ENCODE measurements at regions not wholly inside any gene's neighbourhood (a gene's known extent, or its start where the extent isn't known, plus 50 kb on each side); places are given as distances from the start of the nearest gene placed in this dataset.

DNA sequence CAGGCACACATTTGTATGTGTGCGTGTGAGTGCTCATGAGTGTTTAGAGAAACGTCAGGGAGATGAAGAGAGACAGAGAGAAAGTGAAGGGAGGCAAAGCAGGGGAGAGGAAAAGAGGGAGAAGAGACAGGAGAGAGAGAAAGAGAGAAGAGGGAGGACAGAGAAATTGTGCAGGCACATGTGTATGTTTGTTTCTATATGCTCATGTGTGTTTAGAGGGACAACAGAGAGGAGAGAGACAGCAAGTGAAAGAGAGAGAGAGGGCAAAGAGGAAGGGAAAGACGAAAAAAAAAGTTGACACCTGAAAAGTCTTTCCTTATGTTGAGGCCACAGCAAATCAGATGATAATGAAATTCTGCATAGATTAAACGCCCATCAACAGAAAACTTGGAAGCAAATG is 541.1 kb downstream of the TNS1 start:
- H3K27ac ChIP-seq (ENCODE audit: extremely low read length, insufficient read depth, low read length), result no peak overlapping the region

DNA sequence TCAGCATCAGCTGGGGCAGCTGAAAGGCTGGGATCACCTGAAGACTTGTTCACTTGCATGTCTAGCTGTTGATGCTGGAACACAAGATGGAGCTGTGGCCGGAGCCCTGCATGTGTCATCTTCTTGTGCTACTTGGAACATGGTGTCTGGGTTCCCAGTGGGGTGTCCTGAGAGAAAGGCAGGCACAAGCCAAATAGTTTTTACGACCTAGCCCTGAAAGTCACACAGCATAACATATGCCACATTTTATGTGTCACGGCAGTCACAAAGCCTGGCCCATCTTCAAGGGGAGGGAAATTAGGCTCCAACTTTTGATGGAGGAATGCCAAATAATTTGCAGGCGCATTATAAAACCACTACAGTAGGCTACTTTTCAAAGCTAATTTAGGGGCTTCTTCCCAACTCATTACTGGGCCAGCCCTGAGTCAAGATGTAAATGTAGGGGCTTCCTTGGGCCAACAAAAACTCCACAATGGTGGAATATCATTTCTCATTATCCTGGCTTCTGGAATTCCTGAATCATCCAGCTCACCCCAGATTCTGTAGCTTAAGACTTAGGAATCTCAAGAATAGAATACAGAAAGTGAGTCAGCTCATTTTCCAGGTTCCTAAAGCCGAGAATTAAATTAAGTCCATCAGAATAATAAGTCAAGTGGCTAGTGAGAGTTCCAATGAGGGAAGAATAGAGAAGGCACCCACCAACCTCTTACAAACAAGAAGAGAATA is 543.0 kb downstream of the TNS1 start:
- no peak for FAIRE-seq
- CTCF ChIA-PET (ENCODE audit: low intra/inter-chr PET ratio, low total read pairs), result no interaction called here
- BruUV-seq (replicated peaks), result no TSS peak
- TF ChIP-seq YEATS4 (CRISPR knock-in tag; IDR thresholded peaks at IDR 0.05; ENCODE audit: borderline replicate concordance) (no peak), KLF16 (CRISPR knock-in tag; IDR thresholded peaks at IDR 0.05) (no peak), ZNF335 (CRISPR knock-in tag; IDR thresholded peaks at IDR 0.05) (no peak), SSRP1 (CRISPR knock-in tag; IDR thresholded peaks at IDR 0.05) (no peak), ZNF788 (CRISPR knock-in tag; IDR thresholded peaks at IDR 0.05; ENCODE audit: borderline replicate concordance) (no peak), ZNF709 (CRISPR knock-in tag; IDR thresholded peaks at IDR 0.05) (no peak)
- TF ChIP-seq, protein P1, sequence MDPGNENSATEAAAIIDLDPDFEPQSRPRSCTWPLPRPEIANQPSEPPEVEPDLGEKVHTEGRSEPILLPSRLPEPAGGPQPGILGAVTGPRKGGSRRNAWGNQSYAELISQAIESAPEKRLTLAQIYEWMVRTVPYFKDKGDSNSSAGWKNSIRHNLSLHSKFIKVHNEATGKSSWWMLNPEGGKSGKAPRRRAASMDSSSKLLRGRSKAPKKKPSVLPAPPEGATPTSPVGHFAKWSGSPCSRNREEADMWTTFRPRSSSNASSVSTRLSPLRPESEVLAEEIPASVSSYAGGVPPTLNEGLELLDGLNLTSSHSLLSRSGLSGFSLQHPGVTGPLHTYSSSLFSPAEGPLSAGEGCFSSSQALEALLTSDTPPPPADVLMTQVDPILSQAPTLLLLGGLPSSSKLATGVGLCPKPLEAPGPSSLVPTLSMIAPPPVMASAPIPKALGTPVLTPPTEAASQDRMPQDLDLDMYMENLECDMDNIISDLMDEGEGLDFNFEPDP (CRISPR knock-in tag; conservative IDR thresholded peaks at IDR 0.05), result no peak
- TF ChIP-seq, protein P2, sequence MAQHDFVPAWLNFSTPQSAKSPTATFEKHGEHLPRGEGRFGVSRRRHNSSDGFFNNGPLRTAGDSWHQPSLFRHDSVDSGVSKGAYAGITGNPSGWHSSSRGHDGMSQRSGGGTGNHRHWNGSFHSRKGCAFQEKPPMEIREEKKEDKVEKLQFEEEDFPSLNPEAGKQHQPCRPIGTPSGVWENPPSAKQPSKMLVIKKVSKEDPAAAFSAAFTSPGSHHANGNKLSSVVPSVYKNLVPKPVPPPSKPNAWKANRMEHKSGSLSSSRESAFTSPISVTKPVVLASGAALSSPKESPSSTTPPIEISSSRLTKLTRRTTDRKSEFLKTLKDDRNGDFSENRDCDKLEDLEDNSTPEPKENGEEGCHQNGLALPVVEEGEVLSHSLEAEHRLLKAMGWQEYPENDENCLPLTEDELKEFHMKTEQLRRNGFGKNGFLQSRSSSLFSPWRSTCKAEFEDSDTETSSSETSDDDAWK (CRISPR knock-in tag; IDR thresholded peaks at IDR 0.05), result no peak

More for the DNA sequence above, 541.1 kb downstream of the TNS1 start:
- TF ChIP-seq, protein P3, sequence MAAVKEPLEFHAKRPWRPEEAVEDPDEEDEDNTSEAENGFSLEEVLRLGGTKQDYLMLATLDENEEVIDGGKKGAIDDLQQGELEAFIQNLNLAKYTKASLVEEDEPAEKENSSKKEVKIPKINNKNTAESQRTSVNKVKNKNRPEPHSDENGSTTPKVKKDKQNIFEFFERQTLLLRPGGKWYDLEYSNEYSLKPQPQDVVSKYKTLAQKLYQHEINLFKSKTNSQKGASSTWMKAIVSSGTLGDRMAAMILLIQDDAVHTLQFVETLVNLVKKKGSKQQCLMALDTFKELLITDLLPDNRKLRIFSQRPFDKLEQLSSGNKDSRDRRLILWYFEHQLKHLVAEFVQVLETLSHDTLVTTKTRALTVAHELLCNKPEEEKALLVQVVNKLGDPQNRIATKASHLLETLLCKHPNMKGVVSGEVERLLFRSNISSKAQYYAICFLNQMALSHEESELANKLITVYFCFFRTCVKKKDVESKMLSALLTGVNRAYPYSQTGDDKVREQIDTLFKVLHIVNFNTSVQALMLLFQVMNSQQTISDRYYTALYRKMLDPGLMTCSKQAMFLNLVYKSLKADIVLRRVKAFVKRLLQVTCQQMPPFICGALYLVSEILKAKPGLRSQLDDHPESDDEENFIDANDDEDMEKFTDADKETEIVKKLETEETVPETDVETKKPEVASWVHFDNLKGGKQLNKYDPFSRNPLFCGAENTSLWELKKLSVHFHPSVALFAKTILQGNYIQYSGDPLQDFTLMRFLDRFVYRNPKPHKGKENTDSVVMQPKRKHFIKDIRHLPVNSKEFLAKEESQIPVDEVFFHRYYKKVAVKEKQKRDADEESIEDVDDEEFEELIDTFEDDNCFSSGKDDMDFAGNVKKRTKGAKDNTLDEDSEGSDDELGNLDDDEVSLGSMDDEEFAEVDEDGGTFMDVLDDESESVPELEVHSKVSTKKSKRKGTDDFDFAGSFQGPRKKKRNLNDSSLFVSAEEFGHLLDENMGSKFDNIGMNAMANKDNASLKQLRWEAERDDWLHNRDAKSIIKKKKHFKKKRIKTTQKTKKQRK (IDR thresholded peaks at IDR 0.05; ENCODE audit: low read length), result no peak
- no peak overlapping the region for H3K9ac ChIP-seq (ENCODE audit: insufficient read depth, low read depth, low read length)
- no peak for DNase-seq (ENCODE audit: low spot score)
- no peaks in the 10 kb centered on the region for H3K36me3 ChIP-seq (replicated peaks in 1 of 2; ENCODE audit: control insufficient read depth in 1 of 2, insufficient read depth in 2 of 2, low read length in 2 of 2)
- no peaks in the 10 kb centered on the region for H3K79me2 ChIP-seq (ENCODE audit: insufficient read depth, low read length)
- ATAC-seq, result no peak
- BruUV-seq (replicated peaks), result no TSS peak
- H3K4me1 ChIP-seq (ENCODE audit: insufficient read depth, low read length), result no peaks in the 10 kb centered on the region
- no peak overlapping the region for H3K4me3 ChIP-seq (replicated peaks in 1 of 3; ENCODE audit: insufficient read depth in 1 of 3, low read depth in 2 of 3, low read length in 3 of 3)
- H2AFZ ChIP-seq (ENCODE audit: low read length), result no peak overlapping the region
- no peaks in the 10 kb centered on the region for H4K20me1 ChIP-seq (ENCODE audit: insufficient read depth, low read length)
- CTCF ChIA-PET (ENCODE audit: low intra/inter-chr PET ratio, low total read pairs), result no interaction called here
- POLR2A ChIA-PET, result no interaction called here
- no peak for FAIRE-seq
- H3K27me3 ChIP-seq (ENCODE audit: control insufficient read depth in 1 of 2, insufficient read depth in 2 of 2, low read length in 2 of 2), result no peaks in the 10 kb centered on the region; a peak in 1 of 5 replicates
- intact Hi-C loops (cut with micrococcal nuclease; ENCODE audit: unreplicated experiment), result no loop called here
- 8% methylated on average over 4 of the region's 4 CpGs for WGBS (ENCODE audit: low lambda C conversion rate)
- in situ Hi-C loops (cut with HindIII; ENCODE audit: extremely low pct_ligation_motif_present, low pct_unique_long_range_greater_than_20kb), result no loop called here
- no peaks in the 10 kb centered on the region for H3K9me3 ChIP-seq (ENCODE audit: low read length)
- no peak overlapping the region for H3K4me2 ChIP-seq (ENCODE audit: low read depth, low read length)

More for the DNA sequence above, 543.0 kb downstream of the TNS1 start:
- intact Hi-C loops (cut with micrococcal nuclease; ENCODE audit: unreplicated experiment), result no loop called here
- Histone ChIP-seq H3K79me2 (ENCODE audit: insufficient read depth, low read length) (no peaks in the 10 kb centered on the region), H3K27me3 (ENCODE audit: control insufficient read depth in 1 of 2, insufficient read depth in 2 of 2, low read length in 2 of 2) (no peaks in the 10 kb centered on the region; a peak in 1 of 5 replicates), H3K9me3 (ENCODE audit: low read length) (no peaks in the 10 kb centered on the region), H3K27ac (ENCODE audit: extremely low read length, insufficient read depth, low read length) (no peak overlapping the region), H3K9ac (ENCODE audit: insufficient read depth, low read depth, low read length) (no peak overlapping the region), H3K4me3 (replicated peaks in 1 of 3; ENCODE audit: insufficient read depth in 1 of 3, low read depth in 2 of 3, low read length in 3 of 3) (no peak overlapping the region), H4K20me1 (ENCODE audit: insufficient read depth, low read length) (no peaks in the 10 kb centered on the region), H3K4me1 (ENCODE audit: insufficient read depth, low read length) (no peaks in the 10 kb centered on the region), H3K36me3 (replicated peaks in 1 of 2; ENCODE audit: control insufficient read depth in 1 of 2, insufficient read depth in 2 of 2, low read length in 2 of 2) (no peaks in the 10 kb centered on the region), H3K4me2 (ENCODE audit: low read depth, low read length) (no peak overlapping the region), H2AFZ (ENCODE audit: low read length) (no peak overlapping the region)
- WGBS (ENCODE audit: low lambda C conversion rate), result 24% methylated on average over 5 of the region's 5 CpGs
- ATAC-seq (no peak), DNase-seq (ENCODE audit: low spot score) (no peak)
- in situ Hi-C loops (cut with HindIII; ENCODE audit: extremely low pct_ligation_motif_present, low pct_unique_long_range_greater_than_20kb), result no loop called here
- POLR2A ChIA-PET, result no interaction called here
